ENCODE measurements at regions not wholly inside any gene's neighbourhood (a gene's known extent, or its start where the extent isn't known, plus 50 kb on each side); places are given as distances from the start of the nearest gene placed in this dataset.

- Histone ChIP-seq H3K79me2 (ENCODE audit: low read length) (no peaks in the 10 kb centered on the region), H3K36me3 (replicated peaks; ENCODE audit: insufficient read depth, low read length) (no peaks in the 10 kb centered on the region), H3K9ac (ENCODE audit: low read length) (no peak overlapping the region), H2AFZ (ENCODE audit: low read length) (no peak overlapping the region), H3K9me3 (replicated peaks; ENCODE audit: insufficient read depth, low read length) (no peaks in the 10 kb centered on the region), H3K4me1 (ENCODE audit: low read length) (peaks cover 5% of the 10 kb centered on the region), H3K9me2 (replicated peaks; ENCODE audit: insufficient read depth, low read length) (no peaks in the 10 kb centered on the region), H3K4me2 (ENCODE audit: low read depth, low read length) (no peak overlapping the region), H3K27me3 (replicated peaks; ENCODE audit: insufficient read depth, low read length) (no peaks in the 10 kb centered on the region), H3K4me3 (ENCODE audit: low read length) (no peak overlapping the region), H3F3A (ENCODE audit: insufficient read depth, low read length) (no peaks in the 10 kb centered on the region), H4K20me1 (ENCODE audit: insufficient read depth, low read length) (no peaks in the 10 kb centered on the region), H3K27ac (ENCODE audit: low read length) (no peak overlapping the region)
- TF ChIP-seq EZH2phosphoT487 (IDR thresholded peaks at IDR 0.05; ENCODE audit: low read length) = no peak
- TF ChIP-seq EZH2 (optimal IDR thresholded peaks at IDR 0.05; ENCODE audit: low read depth, low read length) = no peak
- no peak for TF ChIP-seq CTCF (IDR thresholded peaks at IDR 0.05; ENCODE audit: low read length)
- DNase-seq = no peak
These were observed 84.2 kb downstream of the FOXF2 start for GRCh38 chr6:1473598-1473997.

DNA sequence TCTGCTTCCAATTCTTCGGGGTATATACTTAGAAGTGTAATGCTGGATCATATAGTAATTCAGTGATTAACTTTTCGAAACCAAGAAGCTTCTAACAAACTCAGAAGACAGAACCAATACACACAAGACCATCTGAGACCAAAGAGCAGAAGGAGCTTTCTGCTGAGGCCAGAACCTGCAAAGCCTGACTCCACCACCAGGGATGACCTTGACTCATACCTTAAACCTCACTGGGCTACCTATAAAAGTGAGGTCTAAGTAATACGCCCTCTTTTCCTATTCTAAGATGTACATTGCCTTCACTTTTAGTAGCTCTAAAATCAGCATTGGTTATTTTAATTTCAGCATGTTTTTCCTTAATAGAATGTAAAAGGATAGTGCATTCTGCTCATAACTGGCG is 84.8 kb downstream of the FOXF2 start:
- Histone ChIP-seq H3K27me3 (replicated peaks; ENCODE audit: insufficient read depth, low read length) (no peaks in the 10 kb centered on the region), H3K9me2 (replicated peaks; ENCODE audit: insufficient read depth, low read length) (no peaks in the 10 kb centered on the region), H3K9me3 (replicated peaks; ENCODE audit: insufficient read depth, low read length) (no peaks in the 10 kb centered on the region), H3F3A (ENCODE audit: insufficient read depth, low read length) (no peaks in the 10 kb centered on the region), H3K4me2 (ENCODE audit: low read depth, low read length) (no peak overlapping the region), H3K27ac (ENCODE audit: low read length) (no peak overlapping the region), H3K79me2 (ENCODE audit: low read length) (no peaks in the 10 kb centered on the region), H2AFZ (ENCODE audit: low read length) (no peak overlapping the region), H3K9ac (ENCODE audit: low read length) (no peak overlapping the region), H3K36me3 (replicated peaks; ENCODE audit: insufficient read depth, low read length) (no peaks in the 10 kb centered on the region), H4K20me1 (ENCODE audit: insufficient read depth, low read length) (no peaks in the 10 kb centered on the region), H3K4me3 (ENCODE audit: low read length) (no peak overlapping the region), H3K4me1 (ENCODE audit: low read length) (peaks cover 5% of the 10 kb centered on the region)
- no peak for DNase-seq
- TF ChIP-seq CTCF (IDR thresholded peaks at IDR 0.05; ENCODE audit: low read length) = no peak
- TF ChIP-seq EZH2 (optimal IDR thresholded peaks at IDR 0.05; ENCODE audit: low read depth, low read length) = no peak
- no peak for TF ChIP-seq EZH2phosphoT487 (IDR thresholded peaks at IDR 0.05; ENCODE audit: low read length)

DNA sequence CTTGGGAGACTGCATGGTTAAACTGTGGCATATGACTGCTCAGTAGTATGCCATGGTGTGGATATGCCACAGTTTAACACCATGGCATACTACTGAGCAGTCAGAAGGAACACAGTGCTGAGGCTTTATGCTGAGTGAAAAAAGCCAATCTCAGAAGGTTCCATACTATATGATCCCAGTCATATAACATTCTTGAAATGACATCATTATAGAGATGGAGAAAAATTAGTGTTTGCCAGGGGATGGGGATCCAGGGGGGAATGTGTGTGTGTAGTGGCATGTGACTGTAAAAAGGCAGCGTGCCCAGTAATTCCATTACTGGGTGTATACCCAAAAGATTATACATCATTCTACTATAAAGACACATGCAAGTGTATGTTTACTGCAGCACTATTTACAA is 85.8 kb downstream of the FOXF2 start:
- TF ChIP-seq EZH2phosphoT487 (IDR thresholded peaks at IDR 0.05; ENCODE audit: low read length) (no peak), CTCF (IDR thresholded peaks at IDR 0.05; ENCODE audit: low read length) (no peak), EZH2 (optimal IDR thresholded peaks at IDR 0.05; ENCODE audit: low read depth, low read length) (no peak)
- Histone ChIP-seq H3K9ac (ENCODE audit: low read length) (no peak overlapping the region), H3K4me3 (ENCODE audit: low read length) (no peak overlapping the region), H3K27ac (ENCODE audit: low read length) (no peak overlapping the region), H3K9me2 (replicated peaks; ENCODE audit: insufficient read depth, low read length) (no peaks in the 10 kb centered on the region), H3K4me1 (ENCODE audit: low read length) (peaks cover 2% of the 10 kb centered on the region), H3K4me2 (ENCODE audit: low read depth, low read length) (no peak overlapping the region), H3K36me3 (replicated peaks; ENCODE audit: insufficient read depth, low read length) (no peaks in the 10 kb centered on the region), H3K9me3 (replicated peaks; ENCODE audit: insufficient read depth, low read length) (no peaks in the 10 kb centered on the region), H4K20me1 (ENCODE audit: insufficient read depth, low read length) (no peaks in the 10 kb centered on the region), H3F3A (ENCODE audit: insufficient read depth, low read length) (no peaks in the 10 kb centered on the region), H3K79me2 (ENCODE audit: low read length) (no peaks in the 10 kb centered on the region), H2AFZ (ENCODE audit: low read length) (no peak overlapping the region), H3K27me3 (replicated peaks; ENCODE audit: insufficient read depth, low read length) (no peaks in the 10 kb centered on the region)
- no peak for DNase-seq
